GM21576 (cell line): ENCODE measurements at regions not wholly inside any gene's neighbourhood (a gene's known extent, or its start where the extent isn't known, plus 50 kb on each side); places are given as distances from the start of the nearest gene placed in this dataset.
"Not testable (repeated sequence)": the region's sequence is repeated elsewhere in the genome, so short reads cannot be mapped to it uniquely, and the experiment has no call there.

Experiments
- ATAC-seq: cut with Tn5 transposase; IDR thresholded peaks from one replicate; pipeline ENCODE4 v1.9.1; 2021; ENCODE audit warnings: mild to moderate bottlenecking, moderate library complexity; ENCODE audit not compliant: unreplicated experiment

DNA sequence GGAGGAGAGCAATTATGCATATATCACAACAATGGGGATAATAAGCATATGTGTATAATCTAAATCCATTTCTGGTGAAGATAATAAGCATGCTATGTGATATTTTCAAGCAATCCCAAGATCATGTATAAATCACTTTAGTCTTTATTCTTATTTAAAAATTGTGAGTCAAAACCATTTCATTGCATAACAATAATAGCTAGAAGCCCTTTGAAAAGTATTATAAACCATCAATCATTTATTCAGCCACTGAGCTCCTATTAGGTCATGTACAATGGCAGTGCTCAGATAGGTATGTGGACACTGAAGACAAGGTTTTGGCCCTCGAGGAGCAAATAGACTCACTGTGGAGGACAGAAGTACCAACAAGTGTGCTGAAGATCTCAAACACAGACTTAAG is 113.1 kb downstream of the CDCA7 start:
- ATAC-seq, result no peak

DNA sequence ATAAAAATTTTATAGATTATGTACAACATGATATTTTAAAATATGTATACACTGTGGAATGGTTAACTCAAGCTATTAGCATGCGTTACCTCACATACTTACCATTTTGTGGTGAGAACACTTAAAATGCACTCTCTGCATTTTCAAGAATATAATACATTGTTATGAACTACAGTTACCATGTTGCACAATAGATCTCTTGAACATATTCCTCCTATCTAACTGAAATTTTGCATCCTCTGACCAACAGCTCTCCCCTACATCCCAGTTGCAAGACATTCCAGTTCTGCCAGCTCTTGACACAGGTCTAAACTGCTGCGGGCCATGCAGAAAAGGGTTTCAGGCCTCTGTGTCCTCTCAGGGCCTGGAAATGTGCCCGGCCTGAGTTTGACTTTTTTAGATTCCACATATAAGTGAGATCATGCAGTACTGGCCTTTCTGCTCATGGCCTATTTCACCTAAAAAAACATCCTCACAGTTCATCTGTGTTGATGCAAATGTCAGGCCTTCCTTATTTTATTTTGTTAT is 113.7 kb downstream of the CDCA7 start:
- no peak for ATAC-seq

DNA sequence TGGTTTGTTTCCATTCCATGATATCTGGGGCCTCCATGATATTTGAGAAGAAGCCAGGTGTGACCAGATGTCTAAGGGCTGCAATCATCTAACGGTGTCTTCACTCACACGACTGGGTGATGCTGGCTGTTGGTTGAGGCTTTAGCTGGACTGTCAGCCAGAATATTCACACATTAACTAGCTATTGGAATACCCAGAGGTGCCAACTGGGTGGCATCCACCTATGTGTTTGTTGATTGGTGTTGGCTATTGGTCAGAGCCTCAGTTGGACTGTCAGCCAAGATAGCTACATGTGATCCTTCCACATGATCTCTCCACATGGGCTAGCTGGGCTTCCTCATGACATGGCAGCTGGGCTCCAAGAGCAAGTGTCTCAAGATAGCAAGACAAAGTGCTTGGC is 117.4 kb downstream of the CDCA7 start:
- no peak for ATAC-seq

DNA sequence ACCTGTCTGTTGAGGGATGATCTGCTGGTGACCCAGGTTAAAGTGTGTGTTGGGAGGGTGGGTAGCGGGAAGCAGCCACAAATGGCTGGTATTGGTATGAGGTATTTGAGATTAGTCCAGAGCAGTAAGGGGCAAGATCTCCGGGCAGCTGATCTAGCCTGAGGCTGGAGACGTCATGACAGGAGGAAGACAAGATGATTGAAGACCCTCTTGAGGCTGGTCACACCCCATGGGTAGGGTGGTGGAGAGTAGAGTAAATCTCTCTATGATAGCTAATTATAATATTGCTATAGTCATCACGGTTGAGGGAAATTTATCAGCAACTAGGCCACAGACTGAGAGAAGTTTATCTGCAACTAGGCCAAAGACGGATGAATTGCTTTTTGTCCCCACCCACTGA is 128.5 kb downstream of the CDCA7 start:
- no peak for ATAC-seq

DNA sequence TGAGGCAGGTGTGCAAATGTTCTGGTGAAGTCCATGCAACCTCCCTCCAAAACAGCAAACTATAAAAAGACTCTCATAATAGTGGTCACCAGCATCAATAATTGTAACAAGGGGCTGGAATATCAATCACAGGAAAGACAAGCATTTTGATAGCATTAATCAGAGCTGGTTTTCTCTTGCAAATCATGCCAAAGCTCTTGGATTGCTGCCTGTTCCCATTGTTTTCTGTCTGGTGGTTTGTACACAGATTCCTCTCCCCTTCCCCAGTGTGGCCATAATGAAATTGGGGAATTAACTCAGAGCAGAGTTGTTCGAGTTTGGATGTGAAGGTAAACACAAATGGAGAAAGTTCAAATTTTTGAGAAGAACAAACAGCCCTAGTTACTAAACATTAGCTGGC is 134.2 kb downstream of the CDCA7 start:
- no peak for ATAC-seq

DNA sequence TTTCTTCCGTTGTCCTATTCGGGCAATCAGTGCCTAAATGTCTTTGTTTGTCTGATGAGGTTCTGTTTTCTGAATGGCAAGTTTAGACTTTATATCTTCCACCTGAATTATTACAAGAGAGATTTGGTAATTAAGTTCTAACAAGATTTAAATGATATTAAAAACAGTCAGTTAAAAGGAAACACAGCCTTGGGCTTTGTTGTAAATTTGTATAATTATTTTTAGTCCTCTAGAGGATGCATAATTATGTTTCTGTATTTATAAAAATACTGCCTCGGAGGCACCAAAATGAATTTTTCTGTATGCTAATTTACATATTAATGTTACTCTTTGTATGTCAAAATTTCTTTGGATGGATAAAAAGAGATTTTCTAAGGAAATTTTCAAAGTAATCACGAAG is 136.7 kb downstream of the CDCA7 start:
- no peak for ATAC-seq

DNA sequence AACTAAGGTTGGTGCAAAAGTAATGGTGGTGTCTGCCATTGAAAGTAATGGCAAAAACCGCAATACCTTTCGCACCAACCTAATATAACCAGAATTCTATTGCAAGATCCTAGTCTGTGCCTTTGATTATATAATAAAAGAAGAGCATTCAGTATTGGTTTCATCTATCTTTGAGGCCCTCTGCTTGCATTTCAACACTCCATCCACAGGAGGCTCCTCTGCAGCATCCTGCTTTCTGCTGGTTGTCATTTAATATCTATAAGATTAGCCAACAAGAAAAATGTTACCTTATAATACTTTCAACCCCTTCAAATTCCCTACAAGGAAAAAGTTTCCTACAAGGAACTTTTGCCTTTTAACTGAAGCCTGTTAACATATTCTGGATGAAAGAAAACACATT is 139.2 kb downstream of the CDCA7 start:
- no peak for ATAC-seq

DNA sequence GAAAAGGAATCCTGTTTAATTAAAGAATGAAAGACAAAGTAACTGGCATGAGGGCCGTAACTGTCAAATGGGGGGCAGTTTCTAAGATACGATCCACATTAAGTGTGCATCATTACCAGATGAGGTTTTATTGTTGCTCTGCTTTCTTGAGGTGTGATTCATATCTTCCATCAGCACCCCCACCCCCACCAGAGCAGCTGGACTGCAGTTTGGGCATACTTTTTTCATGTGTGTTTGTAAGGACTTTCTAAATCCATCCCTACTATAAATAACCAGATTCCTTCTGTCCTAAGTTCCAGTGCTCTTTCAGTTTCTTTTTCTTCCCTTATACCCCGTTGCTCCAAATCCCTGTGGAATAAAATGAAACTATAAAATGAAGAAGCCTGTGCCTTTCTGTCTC is 142.1 kb downstream of the CDCA7 start:
- ATAC-seq, result no peak

DNA sequence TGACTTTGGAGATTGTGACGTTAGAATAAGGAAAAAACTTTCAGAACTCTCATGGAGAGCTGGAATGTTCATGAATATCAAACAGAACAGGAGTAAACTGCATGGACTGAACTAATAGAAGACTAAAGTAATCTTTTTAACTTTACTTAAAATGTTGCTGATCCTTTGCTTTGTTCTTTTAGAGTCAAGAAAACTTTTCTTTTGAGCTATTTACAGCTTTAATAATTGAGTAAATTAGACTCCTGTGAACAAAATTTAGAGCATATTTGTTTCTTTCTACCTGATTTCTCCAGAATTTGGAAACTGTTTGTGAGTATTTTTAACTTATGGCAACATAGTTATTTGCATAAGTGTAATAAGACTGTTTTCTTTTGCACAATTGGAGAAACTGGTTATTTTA is 146.3 kb downstream of the CDCA7 start:
- ATAC-seq, result no peak

DNA sequence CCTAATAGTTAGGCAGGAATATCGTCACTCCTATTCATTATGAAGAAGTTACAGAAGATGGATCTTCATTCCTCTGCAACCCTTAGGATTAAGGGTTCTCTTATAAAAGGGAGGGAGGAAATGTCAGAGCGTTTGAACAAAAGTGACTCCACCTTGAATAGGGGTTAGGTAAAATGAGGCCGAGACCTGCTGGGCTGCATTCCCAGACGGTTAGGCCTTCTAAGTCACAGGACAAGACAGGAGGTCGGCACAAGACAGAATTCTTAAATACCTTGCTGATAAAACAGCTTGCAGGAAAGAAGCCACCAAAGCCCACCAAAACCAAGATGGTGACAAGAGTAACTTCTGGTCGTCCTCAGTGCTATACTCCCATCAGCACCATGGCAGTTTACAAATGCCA is 147.6 kb downstream of the CDCA7 start:
- ATAC-seq, result no peak

DNA sequence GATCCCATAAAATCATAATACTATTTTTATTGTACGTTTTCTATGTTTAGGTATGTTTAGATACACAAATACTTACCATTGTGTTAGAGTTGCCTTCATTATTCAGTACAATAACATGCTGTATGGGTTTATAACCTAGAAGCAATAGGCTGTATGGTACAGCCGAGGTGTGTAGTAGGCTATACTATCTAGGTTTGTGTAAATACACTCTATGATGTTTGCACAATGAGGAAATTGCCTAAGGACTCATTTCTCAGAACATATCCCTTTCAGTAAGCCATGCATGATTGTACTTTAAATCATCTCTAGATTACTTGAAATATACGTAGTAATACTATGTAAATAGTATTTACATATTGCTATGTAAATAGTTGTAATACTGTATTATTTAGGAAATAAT is 156.7 kb downstream of the CDCA7 start:
- no peak for ATAC-seq

DNA sequence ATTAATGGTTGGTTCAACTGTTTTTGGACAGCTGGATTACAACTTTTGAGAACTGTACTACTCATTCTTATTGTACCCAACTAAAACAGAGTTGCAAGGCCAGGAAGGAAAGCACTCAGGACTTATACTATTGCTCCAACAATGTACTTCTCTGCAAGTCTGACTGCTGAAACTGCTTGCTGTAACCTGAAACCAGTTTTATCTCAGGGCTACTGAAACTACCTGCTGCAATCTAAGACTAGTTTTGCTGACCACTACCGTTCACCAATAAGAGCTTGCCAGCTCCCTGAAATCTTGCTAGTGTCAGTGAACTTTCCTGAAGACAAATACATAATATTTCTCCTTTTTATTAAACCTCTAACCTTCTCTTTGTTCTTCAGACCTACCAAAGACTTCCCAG is 157.3 kb downstream of the CDCA7 start:
- ATAC-seq, result no peak

DNA sequence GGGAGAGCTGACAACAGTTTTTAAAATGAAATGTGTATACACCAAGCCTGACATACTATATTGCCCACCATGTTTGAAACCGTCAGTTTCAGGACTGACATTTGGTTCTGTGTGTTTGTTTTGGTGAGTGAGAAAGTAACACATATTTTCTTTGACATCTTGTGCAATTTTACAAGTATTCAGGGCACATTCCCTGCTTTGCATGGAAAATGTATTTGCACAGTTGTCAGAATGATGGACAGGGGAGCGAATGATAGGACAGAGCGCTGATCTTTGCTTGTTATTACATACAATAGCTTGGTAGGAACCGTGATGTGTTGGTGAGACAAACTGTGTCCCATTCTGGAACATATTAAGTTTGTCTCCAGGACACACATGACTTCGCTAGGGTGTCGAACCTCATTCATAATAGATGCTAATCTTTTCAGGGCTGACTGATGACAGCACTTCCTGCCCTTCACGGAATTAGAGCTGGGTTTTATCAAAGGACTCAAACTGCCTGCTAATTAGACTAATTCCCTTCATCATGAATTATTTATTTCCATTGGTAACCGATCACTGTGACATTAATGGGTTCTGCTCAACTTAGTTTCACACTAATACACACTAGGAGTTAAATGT is 158.5 kb downstream of the CDCA7 start:
- no peak for ATAC-seq

DNA sequence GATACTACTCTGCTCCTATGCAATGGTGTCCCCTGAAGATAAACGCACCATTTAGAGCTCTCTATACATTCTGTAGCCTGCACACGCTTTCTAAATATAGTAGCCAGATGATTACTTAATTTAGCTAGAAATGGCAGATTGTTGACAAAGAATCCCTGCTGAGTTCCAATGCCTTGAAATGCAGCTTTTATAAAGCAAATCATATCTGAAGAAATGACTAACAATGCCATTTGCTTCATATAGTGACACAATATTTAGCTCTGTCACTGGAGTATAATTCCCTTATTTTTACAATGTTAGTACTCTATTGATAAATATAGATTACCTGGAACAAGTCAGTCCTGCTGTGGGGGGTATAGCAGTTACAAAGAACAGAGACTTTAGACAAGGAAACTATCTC is 166.2 kb downstream of the CDCA7 start:
- ATAC-seq, result no peak

DNA sequence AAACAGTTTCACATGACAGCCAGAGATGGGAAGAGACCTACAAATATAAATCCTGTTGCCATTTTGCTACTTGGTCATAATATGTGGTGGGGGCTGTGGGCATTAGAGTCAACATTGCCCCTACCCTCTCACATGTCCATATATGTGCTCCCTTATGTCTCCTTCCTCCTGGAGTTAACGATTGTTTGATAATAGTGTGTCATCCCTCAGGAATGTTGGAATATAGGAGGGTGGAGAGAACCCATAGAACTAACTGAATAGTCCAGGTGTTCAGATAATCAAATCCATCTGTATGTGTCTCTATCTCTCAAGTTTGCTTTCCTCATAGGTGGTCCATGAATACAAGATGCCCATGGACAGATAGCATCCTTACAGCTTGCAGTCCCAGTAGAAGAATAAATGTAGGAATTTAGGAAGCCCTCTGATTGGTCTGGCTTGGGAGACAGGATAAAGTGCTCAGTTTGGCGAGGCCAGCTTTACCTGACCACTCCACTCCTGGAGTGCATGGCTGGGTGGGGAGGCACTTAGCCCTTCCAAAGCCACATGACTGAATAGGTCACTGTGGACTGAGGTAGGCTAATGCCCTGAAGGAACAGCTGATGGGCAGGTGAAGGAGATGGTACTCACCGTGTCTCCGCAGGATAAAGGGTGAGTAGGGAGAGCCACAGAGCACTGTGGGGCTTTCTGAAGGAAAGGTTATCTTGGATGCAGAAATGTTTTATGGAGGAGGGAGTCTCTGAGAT is 166.9 kb downstream of the CDCA7 start:
- no peak for ATAC-seq

DNA sequence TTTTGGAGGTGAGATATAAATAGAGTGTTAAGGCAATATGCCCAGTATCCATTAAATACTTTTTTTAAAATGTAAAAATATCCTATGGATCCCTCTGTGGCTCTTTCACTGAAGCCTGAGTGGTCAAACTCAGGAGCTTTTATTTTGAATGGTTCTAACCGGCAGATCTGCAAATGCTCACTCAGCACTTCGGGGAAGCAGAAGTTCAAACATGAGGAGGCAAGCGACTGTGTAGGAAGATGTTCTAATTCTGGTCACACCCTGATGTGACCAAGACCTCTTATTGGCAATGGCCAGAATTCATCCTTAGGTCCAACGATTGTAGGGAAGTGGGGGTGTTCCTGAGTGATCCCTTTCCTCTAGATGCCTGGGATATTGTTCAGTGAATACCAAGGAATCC is 168.8 kb downstream of the CDCA7 start:
- ATAC-seq, result no peak

DNA sequence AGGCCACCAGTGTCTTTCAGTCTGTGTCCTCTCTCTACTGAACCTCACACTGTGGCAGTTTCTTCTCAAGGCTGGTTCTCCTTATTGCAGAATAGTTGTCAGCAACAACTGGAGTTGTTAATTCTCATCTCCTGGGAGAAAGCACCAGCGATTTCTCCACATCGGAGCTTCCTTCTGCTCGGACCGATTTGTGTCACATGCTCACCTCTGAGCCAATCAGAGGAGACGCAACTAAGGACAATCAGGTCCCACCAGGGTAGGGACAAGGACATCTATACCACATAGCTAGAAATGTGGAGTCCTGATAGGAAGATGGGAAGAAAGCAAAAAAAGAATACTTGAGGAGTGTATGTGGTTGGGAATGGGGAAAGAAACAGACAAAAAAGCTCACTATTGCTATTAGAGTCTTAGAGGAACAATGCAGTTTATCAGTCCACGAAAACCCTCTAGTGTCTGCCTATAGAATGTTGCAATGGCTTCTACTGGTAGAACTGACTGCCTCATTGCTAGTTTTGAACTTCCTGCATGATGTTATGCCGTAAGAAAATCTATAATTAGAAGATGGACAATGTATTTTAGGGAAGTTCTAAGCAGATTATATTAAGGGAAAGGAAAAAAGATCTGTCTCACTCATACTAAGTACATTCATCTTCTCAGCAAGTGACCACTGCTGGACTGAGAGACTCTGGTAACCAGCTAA is 169.7 kb downstream of the CDCA7 start:
- ATAC-seq, result no peak

DNA sequence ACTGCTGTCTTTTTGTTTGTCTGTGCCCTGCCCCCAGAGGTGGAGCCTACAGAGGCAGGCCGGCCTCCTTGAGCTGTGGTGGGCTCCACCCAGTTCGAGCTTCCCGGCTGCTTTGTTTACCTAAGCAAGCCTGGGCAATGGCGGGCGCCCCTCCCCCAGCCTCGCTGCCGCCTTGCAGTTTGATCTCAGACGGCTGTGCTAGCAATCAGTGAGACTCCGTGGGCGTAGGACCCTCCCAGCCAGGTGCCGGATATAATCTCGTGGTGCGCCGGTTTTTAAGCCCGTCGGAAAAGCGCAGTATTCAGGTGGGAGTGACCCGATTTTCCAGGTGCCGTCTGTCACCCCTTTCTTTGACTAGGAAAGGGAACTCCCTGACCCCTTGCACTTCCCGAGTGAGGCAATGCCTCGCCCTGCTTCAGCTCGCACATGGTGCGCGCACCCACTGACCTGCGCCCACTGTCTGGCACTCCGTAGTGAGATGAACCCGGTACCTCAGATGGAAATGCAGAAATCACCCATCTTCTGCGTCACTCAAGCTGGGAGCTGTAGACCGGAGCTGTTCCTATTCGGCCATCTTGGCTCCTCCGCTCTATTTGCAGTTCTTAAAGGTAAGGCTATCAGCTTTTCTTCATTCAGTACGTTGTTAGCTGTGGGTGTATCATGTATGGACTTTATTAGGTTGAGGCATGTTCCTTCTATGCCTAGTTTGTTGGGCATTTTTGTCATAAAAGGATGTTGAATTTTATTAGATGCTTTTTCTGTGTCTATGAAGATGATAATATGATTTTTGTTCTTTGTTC is 178.3 kb downstream of the CDCA7 start:
- not testable (repeated sequence) for ATAC-seq

DNA sequence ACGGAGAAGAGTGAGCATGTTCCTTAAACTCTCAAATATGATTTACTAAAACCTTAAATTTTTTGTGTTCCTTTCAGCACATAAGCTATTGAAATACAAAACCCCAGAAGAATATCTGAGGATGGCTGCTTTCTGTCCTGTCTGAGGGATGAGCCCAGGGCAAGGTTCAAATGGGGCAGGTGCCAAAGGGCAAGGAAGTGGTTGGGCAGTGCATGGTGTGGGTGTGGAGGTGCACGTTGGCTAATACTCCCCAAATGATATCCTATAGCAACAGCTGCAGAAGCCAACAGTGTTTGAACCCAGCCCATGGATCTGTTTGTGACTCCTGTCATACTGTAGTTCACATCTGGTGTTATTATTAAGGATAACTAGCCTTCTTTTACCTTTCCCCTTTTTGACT is 183.0 kb downstream of the CDCA7 start:
- ATAC-seq, result no peak

DNA sequence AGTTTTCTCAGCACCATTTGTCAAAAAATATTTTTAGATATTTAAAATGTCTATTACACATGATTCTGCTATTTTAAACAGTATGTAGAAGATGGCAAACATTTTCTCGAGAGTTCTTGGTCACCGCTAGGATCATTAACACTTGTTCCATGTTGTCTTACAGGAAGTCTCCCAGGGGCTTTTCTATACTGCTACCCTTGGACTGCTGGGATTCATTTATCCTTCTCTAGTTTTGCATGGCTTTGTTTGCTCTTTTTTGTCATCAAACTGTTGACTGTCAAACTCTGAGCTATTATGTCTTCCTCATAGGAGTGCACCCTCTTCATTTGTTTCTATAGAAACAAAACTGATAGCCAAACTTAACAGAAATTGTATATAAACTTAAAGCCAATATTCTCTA is 184.9 kb downstream of the CDCA7 start:
- no peak for ATAC-seq

DNA sequence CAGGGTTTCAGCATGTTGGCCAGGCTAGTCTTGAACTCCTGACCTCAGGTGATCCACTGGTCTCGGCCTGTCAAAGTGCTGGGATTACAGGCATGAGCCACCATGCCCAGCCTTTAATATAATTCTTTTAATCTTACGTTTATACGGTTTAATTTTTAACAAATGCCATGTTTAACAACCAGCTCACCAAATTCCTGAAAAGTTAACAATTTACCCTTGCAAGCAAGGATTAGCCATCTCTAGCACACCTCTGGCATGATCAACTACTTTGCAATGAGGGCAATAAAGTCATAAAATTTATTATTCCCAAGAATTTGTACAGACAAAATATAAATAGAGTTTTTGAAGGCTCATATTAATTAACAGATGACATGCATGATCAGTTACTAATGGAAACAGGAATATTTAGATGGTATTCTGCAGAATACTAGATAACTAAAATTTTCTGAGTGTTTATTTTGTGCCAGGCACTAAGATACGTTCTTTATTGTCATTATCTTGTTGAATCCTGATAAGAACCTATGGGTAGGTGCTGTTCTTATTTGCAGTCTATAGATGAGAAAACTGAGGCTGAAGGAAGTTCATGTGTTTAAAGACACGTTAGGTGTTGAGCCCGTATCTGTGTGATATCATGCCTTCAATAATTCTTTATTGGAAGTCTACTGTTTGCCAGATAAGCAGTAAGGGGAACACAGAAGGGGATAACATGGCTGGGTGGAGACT is 190.1 kb downstream of the CDCA7 start:
- ATAC-seq, result no peak
